CD4-positive, alpha-beta T cell (primary cell): ENCODE measurements at regions not wholly inside any gene's neighbourhood (a gene's known extent, or its start where the extent isn't known, plus 50 kb on each side); places are given as distances from the start of the nearest gene placed in this dataset.

ENCODE experiments used
- ATAC-seq: fragments of 200-7000 bp; cut with Tn5 transposase; one replicate; pipeline ENCODE4 v1.10.0; 2022; ENCODE audit warnings: mild to moderate bottlenecking; ENCODE audit not compliant: poor library complexity
- CTCF ChIA-PET: fragments of 350-600 bp; sonication (Branson Sonifier 250); formaldehyde crosslinking; loops from one replicate; lab custom pipeline; 2021; ENCODE audit warnings: antibody characterized with exemption, inconsistent platforms; lab: Charles Lee
- POLR2A ChIA-PET: fragments of 350-600 bp; sonication (Branson Sonifier 250); formaldehyde crosslinking; loops from one replicate; lab custom pipeline; 2021; ENCODE audit warnings: antibody characterized with exemption, inconsistent platforms; lab: Charles Lee
- DNase-seq, 14 experiments: peaks; one replicate each; pipeline ENCODE4 v3.0.0-alpha.2; 2013 to 2020; ENCODE audit warnings: mixed read lengths in 2 of 14
- H3K27ac ChIP-seq, 2 donors: one replicate each; pipeline versions ENCODE4 v1.5.1 to v1.7.0; 2013; ENCODE audit warnings: low read length in 2 of 2, low read depth in 1 of 2, mild to moderate bottlenecking in 1 of 2
- H3K27me3 ChIP-seq, 2 experiments: 1 replicate in 1 of 2; 2 replicates in 1 of 2; pipeline versions ENCODE4 v1.6.1 to v1.7.0; 2013; ENCODE audit warnings: low read length in 2 of 2, control low read depth in 1 of 2, mild to moderate bottlenecking in 1 of 2, moderate library complexity in 1 of 2; ENCODE audit not compliant: insufficient read depth in 2 of 2, control insufficient read depth in 1 of 2
- H3K36me3 ChIP-seq: one replicate; pipeline ENCODE4 v1.6.1; 2013; ENCODE audit warnings: low read length, control low read depth; ENCODE audit not compliant: insufficient read depth
- H3K4me1 ChIP-seq: one replicate; pipeline ENCODE4 v1.6.1; 2013; ENCODE audit warnings: low read length, control low read depth; ENCODE audit not compliant: insufficient read depth
- H3K4me3 ChIP-seq: one replicate; pipeline ENCODE4 v1.5.1; 2013; ENCODE audit warnings: mild to moderate bottlenecking, low read length, moderate library complexity
- H3K9me3 ChIP-seq, 2 experiments: 1 replicate in 1 of 2; 2 replicates in 1 of 2; pipeline versions ENCODE4 v1.6.1 to v1.7.0; 2013; ENCODE audit warnings: low read length in 2 of 2, mild to moderate bottlenecking in 2 of 2, control low read depth in 1 of 2, moderate library complexity in 1 of 2; ENCODE audit not compliant: control insufficient read depth in 1 of 2, insufficient read depth in 1 of 2
- H3K27ac Mint-ChIP-seq: one replicate; pipeline ENCODE4 v1.8.0; 2020; ENCODE audit warnings: mixed read lengths
- H3K27me3 Mint-ChIP-seq: one replicate; pipeline ENCODE4 v1.8.0; 2021; ENCODE audit warnings: mixed read lengths
- H3K36me3 Mint-ChIP-seq: one replicate; pipeline ENCODE4 v1.8.0; 2021; ENCODE audit warnings: low read depth, mixed read lengths
- H3K4me1 Mint-ChIP-seq: one replicate; pipeline ENCODE4 v1.8.0; 2021; ENCODE audit warnings: low read depth, mixed read lengths
- H3K4me3 Mint-ChIP-seq: one replicate; pipeline ENCODE4 v1.8.0; 2020; ENCODE audit warnings: mild to moderate bottlenecking, mixed read lengths
- H3K9me3 Mint-ChIP-seq: one replicate; pipeline ENCODE4 v1.8.0; 2020; ENCODE audit warnings: mixed read lengths
- CTCF ChIP-seq: fragments of 200-600 bp; IDR thresholded peaks from one replicate; pipeline ENCODE4 v1.8.0; 2022; ENCODE audit warnings: antibody characterized with exemption, mild to moderate bottlenecking
- intact Hi-C, 2 experiments: fragments of 100-400 bp; cut with DNase I in 1 of 2; cut with micrococcal nuclease in 1 of 2; formaldehyde crosslinking; loops; one replicate each; pipeline versions ENCODE4 v1.15.1 to v1.9.0; 2023 to 2025; cut with DNase I, micrococcal nuclease

- POLR2A ChIA-PET = no interaction called here
- H3K4me3 ChIP-seq = no peak overlapping the region
- CTCF ChIA-PET = no interaction called here
- H3K27me3 Mint-ChIP-seq = no peaks in the 10 kb centered on the region
- no peaks in the 10 kb centered on the region for H3K9me3 Mint-ChIP-seq
- H3K4me1 ChIP-seq = no peaks in the 10 kb centered on the region
- H3K27ac ChIP-seq = no peak overlapping the region
- H3K36me3 ChIP-seq = no peaks in the 10 kb centered on the region
- no peaks in the 10 kb centered on the region for H3K4me1 Mint-ChIP-seq
- ATAC-seq (no peak), DNase-seq (no peak)
- no peak for TF ChIP-seq CTCF
- H3K4me3 Mint-ChIP-seq = no peak overlapping the region
- H3K9me3 ChIP-seq = peaks cover 0 to 15% of the 10 kb centered on the region in 2 experiments
- no peaks in the 10 kb centered on the region for H3K36me3 Mint-ChIP-seq
- intact Hi-C loops = no loop called here
- H3K27ac Mint-ChIP-seq = no peak overlapping the region
- H3K27me3 ChIP-seq = no peaks in the 10 kb centered on the region
Measured at GRCh38 chr12:91542666-91543065, 360.0 kb upstream of the DCN start.

GRCh38 chr12:91542067-91542466 is 359.4 kb upstream of the DCN start:
- Mint-ChIP-seq H3K27ac (no peak overlapping the region), H3K9me3 (no peaks in the 10 kb centered on the region), H3K4me1 (no peaks in the 10 kb centered on the region), H3K4me3 (no peak overlapping the region), H3K36me3 (no peaks in the 10 kb centered on the region), H3K27me3 (no peaks in the 10 kb centered on the region)
- Histone ChIP-seq H3K27ac (no peak overlapping the region), H3K36me3 (no peaks in the 10 kb centered on the region), H3K4me3 (no peak overlapping the region), H3K4me1 (no peaks in the 10 kb centered on the region), H3K27me3 (no peaks in the 10 kb centered on the region), H3K9me3 (peaks cover 0 to 15% of the 10 kb centered on the region in 2 experiments)
- CTCF ChIA-PET = no interaction called here
- POLR2A ChIA-PET = no interaction called here
- ATAC-seq (no peak), DNase-seq (no peak)
- no peak for TF ChIP-seq CTCF
- intact Hi-C loops = no loop called here

DNA sequence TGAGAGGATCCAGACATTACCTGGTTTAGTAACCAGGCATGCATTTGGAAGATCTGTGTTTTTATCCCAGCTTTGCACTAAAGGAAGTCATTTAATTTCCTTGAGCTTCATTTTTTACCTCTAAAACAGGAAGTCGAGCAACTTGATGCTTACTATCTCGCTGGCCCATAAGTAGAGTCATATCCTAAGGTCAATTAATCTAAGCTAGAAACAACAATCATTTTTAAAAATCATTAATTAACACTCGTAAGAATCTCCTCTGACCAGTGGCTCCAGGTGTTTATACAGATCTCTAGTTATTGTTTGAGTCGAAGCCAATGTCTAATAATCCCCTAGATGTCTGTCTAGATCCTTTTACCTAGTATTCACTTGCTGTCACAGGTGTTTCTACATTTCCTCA is 355.8 kb upstream of the DCN start:
- no peak for TF ChIP-seq CTCF
- Mint-ChIP-seq H3K27me3 (no peaks in the 10 kb centered on the region), H3K4me3 (no peak overlapping the region), H3K36me3 (peaks cover 4% of the 10 kb centered on the region), H3K4me1 (no peaks in the 10 kb centered on the region), H3K27ac (no peak overlapping the region), H3K9me3 (peaks cover 5% of the 10 kb centered on the region)
- intact Hi-C loops = no loop called here
- DNase-seq (no peak), ATAC-seq (no peak)
- Histone ChIP-seq H3K36me3 (no peaks in the 10 kb centered on the region), H3K4me1 (no peaks in the 10 kb centered on the region), H3K4me3 (no peak overlapping the region), H3K27ac (no peak overlapping the region), H3K9me3 (peaks cover 2 to 6% of the 10 kb centered on the region in 2 experiments), H3K27me3 (no peaks in the 10 kb centered on the region)
- ChIA-PET POLR2A (interaction anchor here (1.5 kb wide), 1 partner anchor 65 kb away, joined by 3 read pairs; no protein-coding TSS in a partner anchor), CTCF (no interaction called here)
